HepG2 (cell line): ENCODE measurements at regions not wholly inside any gene's neighbourhood (a gene's known extent, or its start where the extent isn't known, plus 50 kb on each side); places are given as distances from the start of the nearest gene placed in this dataset.

Source experiments
- ATAC-seq: fragments of 200-7000 bp; cut with Tn5 transposase; 3 replicates; pipeline ENCODE4 v1.9.1; 2020; ENCODE audit warnings: mild to moderate bottlenecking, moderate library complexity
- BruUV-seq: library from RNA; stranded (reverse); fragments of 400-500 nt; replicated peaks from 2 replicates; lab custom pipeline; 2021; lab: Mats Ljungman, UMichigan
- CTCF ChIA-PET: fragments of 300-600 bp; formaldehyde crosslinking; extraction: SDS; loops from one replicate; lab custom pipeline; 2021; ENCODE audit warnings: low total read pairs, inconsistent platforms, low intra/inter-chr PET ratio; lab: Yijun Ruan, JAX
- POLR2A ChIA-PET: fragments of 350-600 bp; sonication (Branson Sonifier 250); formaldehyde crosslinking; loops from one replicate; lab custom pipeline; 2020; ENCODE audit warnings: antibody characterized with exemption, inconsistent platforms; lab: Yijun Ruan, JAX
- DNase-seq: peaks from one replicate; pipeline ENCODE4 v3.0.0-alpha.2; 2015; ENCODE audit warnings: low spot score
- FAIRE-seq: peaks from 3 replicates; lab custom pipeline; 2011; peaks lifted over from hg19 to GRCh38; lab: Jason Lieb, UNC
- H2AFZ ChIP-seq: one replicate; pipeline ENCODE4 v1.6.1; 2011; ENCODE audit warnings: low read length, inconsistent platforms
- H3K27ac ChIP-seq: fragments of 300-600 bp; 3 replicates; pipeline ENCODE4 v1.8.0; 2011; ENCODE audit warnings: mixed run types, mild to moderate bottlenecking, mixed read lengths, low read length, inconsistent platforms; ENCODE audit not compliant: insufficient read depth; ENCODE audit errors: extremely low read length
- H3K27me3 ChIP-seq, 2 experiments: fragments of 200-600 bp in 1 of 2; 2 replicates in 1 of 2; 3 replicates in 1 of 2; pipeline versions ENCODE4 v1.6.0 to v1.8.0; 2011; ENCODE audit warnings: low read length in 2 of 2, mild to moderate bottlenecking in 2 of 2, moderate library complexity in 2 of 2, inconsistent platforms in 1 of 2; ENCODE audit not compliant: insufficient read depth in 2 of 2, control insufficient read depth in 1 of 2
- H3K36me3 ChIP-seq, 2 experiments: fragments of 200-600 bp in 1 of 2; replicated peaks in 1 of 2; 2 replicates in 1 of 2; 3 replicates in 1 of 2; pipeline versions ENCODE4 v1.5.1 to v1.8.0; 2011; ENCODE audit warnings: low read length in 2 of 2, inconsistent platforms in 1 of 2; ENCODE audit not compliant: insufficient read depth in 2 of 2, control insufficient read depth in 1 of 2
- H3K4me1 ChIP-seq: 2 replicates; pipeline ENCODE4 v1.5.1; 2012; ENCODE audit warnings: low read length, inconsistent platforms; ENCODE audit not compliant: insufficient read depth
- H3K4me2 ChIP-seq: 2 replicates; pipeline ENCODE4 v1.6.0; 2011; ENCODE audit warnings: low read depth, low read length, inconsistent platforms
- H3K4me3 ChIP-seq, 3 experiments: fragments of 200-600 bp in 1 of 3; sonication (generic), shearing (Covaris generic) in 1 of 3; replicated peaks in 1 of 3; 2 replicates each; pipeline ENCODE4 v1.5.1; 2011 to 2016; ENCODE audit warnings: low read length in 3 of 3, inconsistent platforms in 2 of 3, low read depth in 2 of 3, mild to moderate bottlenecking in 2 of 3, control low read depth in 1 of 3, mixed read lengths in 1 of 3; ENCODE audit not compliant: insufficient read depth in 1 of 3
- H3K79me2 ChIP-seq: one replicate; pipeline ENCODE4 v1.6.1; 2011; ENCODE audit warnings: low read length, inconsistent platforms; ENCODE audit not compliant: insufficient read depth
- H3K9ac ChIP-seq: 2 replicates; pipeline ENCODE4 v1.6.0; 2011; ENCODE audit warnings: mild to moderate bottlenecking, low read depth, low read length, inconsistent platforms; ENCODE audit not compliant: insufficient read depth
- H3K9me3 ChIP-seq: 2 replicates; pipeline ENCODE4 v1.5.1; 2012; ENCODE audit warnings: mild to moderate bottlenecking, low read length
- H4K20me1 ChIP-seq: 2 replicates; pipeline ENCODE4 v1.6.0; 2011; ENCODE audit warnings: inconsistent platforms, mild to moderate bottlenecking, low read length, moderate library complexity; ENCODE audit not compliant: insufficient read depth
- CEBPG ChIP-seq: IDR thresholded peaks from 2 replicates; pipeline ENCODE4 v1.6.1; 2016
- ETV5 ChIP-seq: IDR thresholded peaks from 2 replicates; pipeline ENCODE4 v1.6.1; 2018; ENCODE audit warnings: missing biosample characterization, missing genetic modification reagents, inconsistent platforms, borderline replicate concordance
- IRF2 ChIP-seq: IDR thresholded peaks from 2 replicates; pipeline ENCODE4 v1.6.1; 2018; ENCODE audit warnings: missing genetic modification reagents, missing compliant biosample characterization
- JARID2 ChIP-seq: sonication (generic); formaldehyde crosslinking; IDR thresholded peaks from 2 replicates; pipeline ENCODE4 v1.8.1; 2023; ENCODE audit warnings: missing genetic modification reagents, inconsistent platforms; ENCODE audit not compliant: insufficient replicate concordance
- MEIS1 ChIP-seq: sonication (generic); formaldehyde crosslinking; IDR thresholded peaks from 2 replicates; pipeline ENCODE4 v1.9.0; 2021; ENCODE audit warnings: mild to moderate bottlenecking, missing genetic modification reagents, moderate library complexity, borderline replicate concordance
- NR2F1 ChIP-seq, 2 experiments: fragments of 450-650 bp in 1 of 2; formaldehyde crosslinking in 1 of 2; IDR thresholded peaks; 2 replicates each; pipeline versions ENCODE4 v1.5.0 to v1.6.1; 2016 to 2020; ENCODE audit warnings: mild to moderate bottlenecking in 1 of 2, missing compliant biosample characterization in 1 of 2, missing genetic modification reagents in 1 of 2, moderate library complexity in 1 of 2
- SIN3A ChIP-seq: IDR thresholded peaks from 2 replicates; pipeline ENCODE4 v1.6.1; 2011; ENCODE audit warnings: low read depth, mild to moderate bottlenecking, control low read depth, low read length, borderline replicate concordance
- ZNF383 ChIP-seq: sonication (generic); formaldehyde crosslinking; IDR thresholded peaks from 2 replicates; pipeline ENCODE4 v1.4.0; 2020; ENCODE audit warnings: missing genetic modification reagents, mild to moderate bottlenecking, borderline replicate concordance
- ZNF546 ChIP-seq: sonication (generic); formaldehyde crosslinking; conservative IDR thresholded peaks from 2 replicates; pipeline ENCODE4 v1.8.1; 2023; ENCODE audit warnings: mild to moderate bottlenecking, missing genetic modification reagents
- ZNF841 ChIP-seq: sonication (generic); formaldehyde crosslinking; IDR thresholded peaks from 2 replicates; pipeline ENCODE4 v1.8.1; 2023; ENCODE audit warnings: missing genetic modification reagents, borderline replicate concordance
- WGBS: methylation state at CpG from one replicate; pipeline ENCODE4 v1.1.6; 2017; ENCODE audit warnings: low lambda C conversion rate; 5-methylcytosine and 5-hydroxymethylcytosine counted together
- in situ Hi-C: cut with HindIII; loops from 2 replicates; pipeline ENCODE4 v1.10.0; 2017; ENCODE audit warnings: low pct_unique_long_range_greater_than_20kb; ENCODE audit not compliant: extremely low pct_ligation_motif_present
- intact Hi-C: fragments of 100-400 bp; cut with micrococcal nuclease; formaldehyde crosslinking; loops from one replicate; pipeline ENCODE4 v1.10.0; 2022; ENCODE audit not compliant: unreplicated experiment
- TF ChIP-seq, protein P1 (sequence below): sonication (generic); formaldehyde crosslinking; IDR thresholded peaks from 2 replicates; pipeline ENCODE4 v1.5.0; 2020; ENCODE audit warnings: missing genetic modification reagents, mild to moderate bottlenecking, borderline replicate concordance

- H3K27ac ChIP-seq, result no peak overlapping the region
- H3K79me2 ChIP-seq, result no peaks in the 10 kb centered on the region
- no TSS peak for BruUV-seq
- 23% methylated on average over 4 of the region's 4 CpGs for WGBS
- no peaks in the 10 kb centered on the region for H3K4me1 ChIP-seq
- no peak overlapping the region for H3K4me3 ChIP-seq
- no peak overlapping the region for H2AFZ ChIP-seq
- POLR2A ChIA-PET, result no interaction called here
- no peaks in the 10 kb centered on the region for H4K20me1 ChIP-seq
- TF ChIP-seq SIN3A (no peak), ZNF383 (CRISPR knock-in tag) (no peak), MEIS1 (CRISPR knock-in tag) (no peak), ZNF841 (CRISPR knock-in tag) (no peak), IRF2 (CRISPR knock-in tag) (no peak), JARID2 (CRISPR knock-in tag) (no peak), ZNF546 (CRISPR knock-in tag) (no peak), NR2F1 (CRISPR knock-in tag; IDR thresholded peaks at IDR 0.05) (no peak), CEBPG (CRISPR knock-in tag) (no peak), ETV5 (CRISPR knock-in tag) (no peak)
- TF ChIP-seq, protein P1, sequence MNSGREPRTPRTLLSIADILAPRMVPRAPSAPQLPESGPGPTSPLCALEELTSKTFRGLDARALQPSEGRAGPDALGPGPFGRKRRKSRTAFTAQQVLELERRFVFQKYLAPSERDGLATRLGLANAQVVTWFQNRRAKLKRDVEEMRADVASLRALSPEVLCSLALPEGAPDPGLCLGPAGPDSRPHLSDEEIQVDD, result no peak
- TF ChIP-seq, all 625 proteins: peak for 0
- Histone ChIP-seq H3K9ac (no peak overlapping the region), H3K36me3 (no peaks in the 10 kb centered on the region), H3K27me3 (no peaks in the 10 kb centered on the region), H3K9me3 (no peaks in the 10 kb centered on the region), H3K4me2 (no peak overlapping the region)
- in situ Hi-C loops (loop anchor here (25.0 kb wide), 1 partner anchor 560 kb away; the partner anchor contains the start of gene PPA2), intact Hi-C loops (no loop called here)
- DNase-seq (no peak), ATAC-seq (no peak), FAIRE-seq (no peak)
- CTCF ChIA-PET, result no interaction called here
These were observed 244.6 kb upstream of the TET2 start for GRCh38 chr4:104901961-104902605.
